Lower lobe of right lung (tissue), 2 donors: ENCODE measurements at regions not wholly inside any gene's neighbourhood (a gene's known extent, or its start where the extent isn't known, plus 50 kb on each side); places are given as distances from the start of the nearest gene placed in this dataset.
A peak's percentile ranks its signal among the peaks of the same experiment; 100 is the strongest.

Source experiments
- ATAC-seq, 2 donors: fragments of 200-7000 bp; cut with Tn5 transposase; one replicate each; pipeline ENCODE4 v1.9.1; 2020 to 2022; ENCODE audit warnings: mild to moderate bottlenecking in 2 of 2, moderate library complexity in 2 of 2
- DNase-seq: peaks from one replicate; pipeline ENCODE4 v3.0.0-alpha.2; 2020
- H3K27ac ChIP-seq: fragments of 200-600 bp; one replicate; pipeline ENCODE4 v1.8.0; 2022
- H3K27me3 ChIP-seq: fragments of 200-600 bp; one replicate; pipeline ENCODE4 v1.8.0; 2022; ENCODE audit warnings: low read depth
- H3K36me3 ChIP-seq: fragments of 200-600 bp; one replicate; pipeline ENCODE4 v1.8.0; 2022; ENCODE audit warnings: mild to moderate bottlenecking
- H3K4me1 ChIP-seq: fragments of 200-600 bp; one replicate; pipeline ENCODE4 v1.8.0; 2022
- H3K4me3 ChIP-seq: fragments of 200-600 bp; one replicate; pipeline ENCODE4 v1.8.0; 2022; ENCODE audit warnings: mild to moderate bottlenecking
- H3K9me3 ChIP-seq: fragments of 200-600 bp; one replicate; pipeline ENCODE4 v1.8.0; 2022
- CTCF ChIP-seq: fragments of 200-600 bp; IDR thresholded peaks from one replicate; pipeline ENCODE4 v1.8.0; 2022; ENCODE audit warnings: antibody characterized with exemption, mild to moderate bottlenecking
- intact Hi-C: fragments of 100-400 bp; cut with DNase I; formaldehyde crosslinking; loops from one replicate; pipeline ENCODE4 v1.11.0; 2022
- donor health status: DM: no; HTN: yes; CAD: no; lungs with severe emphysema.

- no peaks in the 10 kb centered on the region for H3K9me3 ChIP-seq
- TF ChIP-seq CTCF: no peak
- intact Hi-C loops: no loop called here
- no peaks in the 10 kb centered on the region for H3K36me3 ChIP-seq
- peaks cover 14% of the 10 kb centered on the region for H3K27me3 ChIP-seq
- H3K4me1 ChIP-seq: peaks cover 5% of the 10 kb centered on the region
- H3K27ac ChIP-seq: no peak overlapping the region
- DNase-seq: peak; percentile 27
- no peak overlapping the region for H3K4me3 ChIP-seq
- no peak for ATAC-seq
These were observed 128.3 kb downstream of the TPRA1 start for GRCh38 chr3:127462111-127462655.

GRCh38 chr3:127461286-127461910, 129.1 kb downstream of the TPRA1 start:
- TF ChIP-seq CTCF: no peak

GRCh38 chr3:127459891-127460290, 130.6 kb downstream of the TPRA1 start:
- Histone ChIP-seq H3K27ac (no peak overlapping the region), H3K4me1 (peaks cover 27% of the 10 kb centered on the region), H3K9me3 (no peaks in the 10 kb centered on the region), H3K36me3 (no peaks in the 10 kb centered on the region), H3K27me3 (peaks cover 37% of the 10 kb centered on the region), H3K4me3 (no peak overlapping the region)
- ATAC-seq: no peak
- no peak for DNase-seq
- intact Hi-C loops: no loop called here
- TF ChIP-seq CTCF: no peak

More at GRCh38 chr3:127461286-127461910, 129.1 kb downstream of the TPRA1 start:
- no peak overlapping the region for H3K27ac ChIP-seq
- H3K4me3 ChIP-seq: no peak overlapping the region
- peaks cover 13% of the 10 kb centered on the region for H3K4me1 ChIP-seq
- ATAC-seq (no peak), DNase-seq (no peak)
- no peaks in the 10 kb centered on the region for H3K36me3 ChIP-seq
- intact Hi-C loops: no loop called here
- no peaks in the 10 kb centered on the region for H3K9me3 ChIP-seq
- H3K27me3 ChIP-seq: peaks cover 22% of the 10 kb centered on the region

DNA sequence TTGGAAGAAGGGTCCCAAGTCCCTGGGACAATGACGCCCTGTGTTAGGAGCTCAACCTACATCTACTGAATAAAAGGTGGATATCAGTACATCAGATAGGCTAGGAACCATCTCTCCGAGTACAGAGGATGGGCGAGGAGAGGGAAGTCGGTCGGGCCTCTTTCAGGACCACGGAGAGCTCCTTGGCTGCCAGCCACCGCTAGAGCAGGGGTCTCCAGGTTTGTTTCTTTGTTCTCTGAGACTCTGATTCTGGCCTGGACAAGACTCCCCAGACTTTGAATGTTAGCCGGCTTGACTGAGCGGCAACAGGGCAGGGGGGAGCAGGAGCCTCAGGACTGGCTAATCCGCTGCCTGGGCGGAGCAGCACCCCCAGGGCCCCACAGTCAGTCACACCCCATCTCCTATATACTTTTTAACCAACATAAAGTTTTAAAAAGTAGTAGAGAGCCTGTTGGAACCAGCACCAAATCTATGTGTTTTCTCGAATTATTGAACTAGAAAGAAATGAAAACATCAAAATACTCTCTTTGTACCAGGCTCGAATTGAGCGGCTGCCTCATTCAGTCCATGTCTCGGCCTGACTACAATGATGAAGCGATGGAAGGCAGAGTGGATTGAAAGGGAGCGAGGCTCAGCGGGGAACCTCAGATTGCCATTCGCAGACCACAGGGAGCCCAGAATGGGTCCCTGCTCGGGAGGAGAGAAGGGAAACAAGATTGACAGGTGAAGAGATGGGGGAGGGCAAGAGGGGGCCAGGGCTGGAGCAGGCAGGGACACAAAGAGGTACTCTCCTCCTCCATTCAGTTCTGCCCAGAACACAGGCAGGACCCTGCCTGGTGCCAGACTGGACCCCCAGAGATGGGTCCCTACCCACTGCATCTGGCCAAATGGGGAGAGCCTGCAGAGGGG, 131.6 kb downstream of the TPRA1 start:
- no peak for TF ChIP-seq CTCF
- Histone ChIP-seq H3K4me3 (no peak overlapping the region), H3K36me3 (no peaks in the 10 kb centered on the region), H3K27ac (no peak overlapping the region), H3K4me1 (peaks cover 27% of the 10 kb centered on the region), H3K9me3 (no peaks in the 10 kb centered on the region), H3K27me3 (peaks cover 40% of the 10 kb centered on the region)
- DNase-seq (no peak), ATAC-seq (no peak)
- intact Hi-C loops: no loop called here

DNA sequence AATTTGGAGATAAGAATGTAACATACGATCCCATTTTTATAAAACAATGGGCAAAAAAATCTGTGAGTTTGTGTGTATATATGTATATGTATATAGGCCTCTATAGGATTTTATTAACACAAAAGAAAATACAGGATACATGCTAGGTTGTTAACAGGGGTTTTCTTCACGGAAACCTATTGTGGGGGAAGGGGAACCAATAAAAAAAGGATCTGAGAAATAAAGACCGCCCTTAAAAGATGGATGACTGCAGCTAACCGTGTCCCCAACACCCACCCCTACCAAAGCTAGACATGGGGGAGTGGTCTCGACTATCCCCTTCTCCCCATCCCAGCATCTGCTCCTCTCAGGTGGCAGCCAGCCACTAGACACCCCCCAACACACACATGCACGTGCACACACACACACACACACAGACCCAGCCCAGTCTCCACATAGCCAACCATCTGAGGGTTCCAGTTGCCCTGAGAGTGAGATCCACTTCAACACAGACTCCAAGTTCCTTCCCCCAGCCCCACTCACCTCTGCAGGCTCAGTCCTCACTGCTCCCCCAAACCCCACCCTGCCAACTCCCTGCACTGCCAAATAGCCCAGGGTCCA, 132.9 kb downstream of the TPRA1 start:
- TF ChIP-seq CTCF: no peak
- DNase-seq: no peak
- intact Hi-C loops: no loop called here
- no peak overlapping the region for H3K27ac ChIP-seq
- peak overlapping the region; percentile 39 for H3K4me3 ChIP-seq
- H3K4me1 ChIP-seq: peaks cover 27% of the 10 kb centered on the region
- ATAC-seq: no peak
- no peaks in the 10 kb centered on the region for H3K36me3 ChIP-seq
- H3K27me3 ChIP-seq: peaks cover 40% of the 10 kb centered on the region
- no peaks in the 10 kb centered on the region for H3K9me3 ChIP-seq
